Lung (tissue), 11 donors: ENCODE measurements at regions not wholly inside any gene's neighbourhood (a gene's known extent, or its start where the extent isn't known, plus 50 kb on each side); places are given as distances from the start of the nearest gene placed in this dataset.

Experiments
- ATAC-seq: fragments of 200-7000 bp; cut with Tn5 transposase; one replicate; pipeline ENCODE4 v1.9.1; 2020; ENCODE audit warnings: moderate number of reproducible peaks; ENCODE audit not compliant: insufficient read depth, low FRiP score
- DNase-seq, 3 donors: peaks; one replicate each; pipeline ENCODE4 v3.0.0-alpha.2; 2013 to 2017
- H3K27ac ChIP-seq, 2 donors: one replicate each; pipeline ENCODE4 v1.5.1; 2013; ENCODE audit warnings: mild to moderate bottlenecking in 2 of 2, moderate library complexity in 2 of 2, control low read depth in 1 of 2, inconsistent platforms in 1 of 2, low read depth in 1 of 2, low read length in 1 of 2
- H3K27me3 ChIP-seq, 3 donors: one replicate each; pipeline ENCODE4 v1.5.1; 2013; ENCODE audit warnings: low read length in 2 of 3; ENCODE audit not compliant: control insufficient read depth in 3 of 3, insufficient read depth in 3 of 3
- H3K36me3 ChIP-seq, 4 donors: one replicate each; pipeline ENCODE4 v1.5.1; 2013; ENCODE audit warnings: low read length in 4 of 4, mild to moderate bottlenecking in 1 of 4, moderate library complexity in 1 of 4; ENCODE audit not compliant: control insufficient read depth in 4 of 4, insufficient read depth in 4 of 4
- H3K4me1 ChIP-seq, 5 donors: one replicate each; pipeline ENCODE4 v1.5.1; 2013; ENCODE audit warnings: low read length in 5 of 5, mild to moderate bottlenecking in 2 of 5, moderate library complexity in 1 of 5; ENCODE audit not compliant: control insufficient read depth in 5 of 5, insufficient read depth in 5 of 5
- H3K4me3 ChIP-seq: one replicate; pipeline ENCODE4 v1.5.1; 2013; ENCODE audit warnings: mild to moderate bottlenecking, control low read depth, moderate library complexity
- H3K9ac ChIP-seq, 2 donors: one replicate each; pipeline ENCODE4 v1.5.1; 2013; ENCODE audit warnings: low read length in 2 of 2, control low read depth in 1 of 2; ENCODE audit not compliant: insufficient read depth in 1 of 2
- H3K9me3 ChIP-seq, 4 donors: one replicate each; pipeline ENCODE4 v1.5.1; 2013; ENCODE audit warnings: low read length in 3 of 4, mild to moderate bottlenecking in 1 of 4, moderate library complexity in 1 of 4; ENCODE audit not compliant: control insufficient read depth in 4 of 4, insufficient read depth in 3 of 4
- WGBS, 2 donors: extraction: QIAGEN DNeasy Blood & Tissue Kit; methylation state at CpG; one replicate each; pipeline ENCODE4 v1.1.7; 2013; 5-methylcytosine and 5-hydroxymethylcytosine counted together
- TF ChIP-seq, protein P1 (sequence below): IDR thresholded peaks from 2 replicates; pipeline ENCODE4 v1.5.1; 2012; ENCODE audit warnings: mild to moderate bottlenecking; ENCODE audit errors: control extremely low read depth, extremely low read depth
- donor health status: control.
- donor health status: control.
- donor health status: Bipolar disorder and iron deficiency.
- donor health status: healthy.
- donor health status: DM: yes; HTN: yes; CAD: no.

DNA sequence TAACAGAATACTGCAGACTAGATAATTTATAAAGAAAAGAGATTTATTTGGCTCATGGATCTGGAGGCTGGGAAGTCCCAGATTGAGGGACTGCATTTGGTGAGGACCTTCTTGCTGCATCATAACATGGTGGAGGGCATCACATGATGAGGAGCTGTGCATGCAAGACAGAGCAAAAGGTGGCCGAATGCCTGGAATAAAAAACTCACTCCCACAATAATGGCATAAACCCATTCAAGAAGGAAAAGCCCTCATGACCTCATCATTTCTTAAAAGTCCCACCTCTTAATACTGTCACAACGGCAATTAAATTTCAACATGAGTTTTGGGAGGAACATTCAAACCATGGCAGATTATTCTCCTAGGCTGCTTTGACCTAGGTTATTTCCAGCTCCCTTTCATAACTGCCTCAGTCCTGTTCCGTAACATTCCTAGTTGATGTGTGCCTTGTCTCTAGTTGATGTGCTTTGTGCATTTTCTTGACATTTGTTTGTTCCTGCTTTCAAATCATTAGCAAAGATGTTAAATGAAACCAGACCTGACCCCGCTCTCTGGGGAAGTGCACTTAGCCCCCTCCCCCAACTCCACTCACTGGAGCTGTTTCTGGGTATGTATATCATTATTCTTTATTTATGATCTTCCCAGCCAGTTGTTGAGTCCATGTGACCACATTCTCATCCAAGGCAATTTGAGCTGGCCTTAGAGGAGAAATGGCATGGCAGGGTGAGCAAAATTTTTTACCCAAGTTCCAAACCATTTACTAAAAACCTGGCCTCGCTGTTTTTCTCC, 148.5 kb downstream of the GDAP2 start:
- TF ChIP-seq, protein P1, sequence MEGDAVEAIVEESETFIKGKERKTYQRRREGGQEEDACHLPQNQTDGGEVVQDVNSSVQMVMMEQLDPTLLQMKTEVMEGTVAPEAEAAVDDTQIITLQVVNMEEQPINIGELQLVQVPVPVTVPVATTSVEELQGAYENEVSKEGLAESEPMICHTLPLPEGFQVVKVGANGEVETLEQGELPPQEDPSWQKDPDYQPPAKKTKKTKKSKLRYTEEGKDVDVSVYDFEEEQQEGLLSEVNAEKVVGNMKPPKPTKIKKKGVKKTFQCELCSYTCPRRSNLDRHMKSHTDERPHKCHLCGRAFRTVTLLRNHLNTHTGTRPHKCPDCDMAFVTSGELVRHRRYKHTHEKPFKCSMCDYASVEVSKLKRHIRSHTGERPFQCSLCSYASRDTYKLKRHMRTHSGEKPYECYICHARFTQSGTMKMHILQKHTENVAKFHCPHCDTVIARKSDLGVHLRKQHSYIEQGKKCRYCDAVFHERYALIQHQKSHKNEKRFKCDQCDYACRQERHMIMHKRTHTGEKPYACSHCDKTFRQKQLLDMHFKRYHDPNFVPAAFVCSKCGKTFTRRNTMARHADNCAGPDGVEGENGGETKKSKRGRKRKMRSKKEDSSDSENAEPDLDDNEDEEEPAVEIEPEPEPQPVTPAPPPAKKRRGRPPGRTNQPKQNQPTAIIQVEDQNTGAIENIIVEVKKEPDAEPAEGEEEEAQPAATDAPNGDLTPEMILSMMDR = no peak
- Histone ChIP-seq H3K27ac (no peak overlapping the region), H3K27me3 (no peaks in the 10 kb centered on the region), H3K4me3 (no peak overlapping the region), H3K4me1 (peaks cover 0 to 5% (median 0%) of the 10 kb centered on the region in 5 donors), H3K36me3 (no peaks in the 10 kb centered on the region), H3K9me3 (no peaks in the 10 kb centered on the region), H3K9ac (no peak overlapping the region)
- 67 to 82% methylated on average over 5 of the region's 5 CpGs for WGBS, 2 donors
- DNase-seq (peak in 2 of 3 donors; percentile 13 to 28), ATAC-seq (no peak)

- no peak overlapping the region for H3K9ac ChIP-seq
- no peak overlapping the region for H3K27ac ChIP-seq
- H3K4me1 ChIP-seq = peaks cover 0 to 5% (median 0%) of the 10 kb centered on the region in 5 donors
- H3K4me3 ChIP-seq = no peak overlapping the region
- TF ChIP-seq, protein P1 = no peak
- DNase-seq (no peak), ATAC-seq (no peak)
- H3K36me3 ChIP-seq = no peaks in the 10 kb centered on the region
- no peaks in the 10 kb centered on the region for H3K9me3 ChIP-seq
- WGBS, 2 donors = 66 to 73% methylated on average over 4 of the region's 4 CpGs
- H3K27me3 ChIP-seq = no peaks in the 10 kb centered on the region
These were observed 147.4 kb downstream of the GDAP2 start for GRCh38 chr1:117782056-117782455.

GRCh38 chr1:117783606-117784396, 145.6 kb downstream of the GDAP2 start:
- TF ChIP-seq, protein P1 = no peak
- Histone ChIP-seq H3K9ac (no peak overlapping the region), H3K27ac (no peak overlapping the region), H3K4me3 (no peak overlapping the region), H3K9me3 (no peaks in the 10 kb centered on the region), H3K4me1 (peaks cover 0 to 5% (median 0%) of the 10 kb centered on the region in 5 donors), H3K27me3 (no peaks in the 10 kb centered on the region), H3K36me3 (no peaks in the 10 kb centered on the region)
- DNase-seq = no peak
- WGBS, 2 donors = 84 to 87% methylated on average over 4 of the region's 4 CpGs
- ATAC-seq = no peak
